GM06990 (cell line): ENCODE measurements at regions not wholly inside any gene's neighbourhood (a gene's known extent, or its start where the extent isn't known, plus 50 kb on each side); places are given as distances from the start of the nearest gene placed in this dataset.

Source experiments
- DNase-seq: peaks from one replicate; pipeline ENCODE4 v3.0.0-alpha.2; 2011; ENCODE audit not compliant: insufficient read length; ENCODE audit errors: extremely low read depth
- H3K27me3 ChIP-seq: replicated peaks from 2 replicates; pipeline ENCODE4 v1.6.0; 2011; ENCODE audit warnings: low read length; ENCODE audit not compliant: control insufficient read depth, insufficient read depth
- H3K36me3 ChIP-seq: 2 replicates; pipeline ENCODE4 v1.5.1; 2011; ENCODE audit warnings: low read length; ENCODE audit not compliant: control insufficient read depth, insufficient read depth
- H3K4me3 ChIP-seq: replicated peaks from 2 replicates; pipeline ENCODE4 v1.5.1; 2011; ENCODE audit warnings: low read depth, mild to moderate bottlenecking, control low read depth, low read length
- CTCF ChIP-seq: IDR thresholded peaks from 2 replicates; pipeline ENCODE4 v1.5.1; 2011; ENCODE audit warnings: low read length, control low read depth, mild to moderate bottlenecking, inconsistent platforms; ENCODE audit not compliant: insufficient read depth, poor library complexity, severe bottlenecking

GRCh38 chr1:29467989-29468900 is 231.9 kb downstream of the PTPRU start:
- no peak for DNase-seq
- peaks cover 2% of the 10 kb centered on the region; the same call in 1 of the 2 replicates for H3K27me3 ChIP-seq
- TF ChIP-seq CTCF = no peak
- no peaks in the 10 kb centered on the region for H3K36me3 ChIP-seq
- no peak overlapping the region for H3K4me3 ChIP-seq

GRCh38 chr1:29466258-29466657 is 229.9 kb downstream of the PTPRU start:
- H3K27me3 ChIP-seq = peaks cover 4% of the 10 kb centered on the region
- no peak for DNase-seq
- no peaks in the 10 kb centered on the region for H3K36me3 ChIP-seq
- no peak for TF ChIP-seq CTCF
- H3K4me3 ChIP-seq = no peak overlapping the region

GRCh38 chr1:29465755-29466154 is 229.4 kb downstream of the PTPRU start:
- DNase-seq = no peak
- Histone ChIP-seq H3K27me3 (peaks cover 4% of the 10 kb centered on the region; the same call in 1 of the 2 replicates), H3K36me3 (no peaks in the 10 kb centered on the region), H3K4me3 (no peak overlapping the region)
- no peak for TF ChIP-seq CTCF

- Histone ChIP-seq H3K27me3 (peaks cover 2% of the 10 kb centered on the region; the same call in 1 of the 2 replicates), H3K36me3 (no peaks in the 10 kb centered on the region), H3K4me3 (no peak overlapping the region)
- DNase-seq = no peak
- no peak for TF ChIP-seq CTCF
Observed at GRCh38 chr1:29462096-29462495, 225.8 kb downstream of the PTPRU start.

GRCh38 chr1:29461115-29461739 is 224.9 kb downstream of the PTPRU start:
- DNase-seq = no peak
- Histone ChIP-seq H3K27me3 (peaks cover 2% of the 10 kb centered on the region; the same call in 1 of the 2 replicates), H3K4me3 (no peak overlapping the region), H3K36me3 (no peaks in the 10 kb centered on the region)
- no peak for TF ChIP-seq CTCF
